ENCODE measurements at regions not wholly inside any gene's neighbourhood (a gene's known extent, or its start where the extent isn't known, plus 50 kb on each side); places are given as distances from the start of the nearest gene placed in this dataset.

DNA sequence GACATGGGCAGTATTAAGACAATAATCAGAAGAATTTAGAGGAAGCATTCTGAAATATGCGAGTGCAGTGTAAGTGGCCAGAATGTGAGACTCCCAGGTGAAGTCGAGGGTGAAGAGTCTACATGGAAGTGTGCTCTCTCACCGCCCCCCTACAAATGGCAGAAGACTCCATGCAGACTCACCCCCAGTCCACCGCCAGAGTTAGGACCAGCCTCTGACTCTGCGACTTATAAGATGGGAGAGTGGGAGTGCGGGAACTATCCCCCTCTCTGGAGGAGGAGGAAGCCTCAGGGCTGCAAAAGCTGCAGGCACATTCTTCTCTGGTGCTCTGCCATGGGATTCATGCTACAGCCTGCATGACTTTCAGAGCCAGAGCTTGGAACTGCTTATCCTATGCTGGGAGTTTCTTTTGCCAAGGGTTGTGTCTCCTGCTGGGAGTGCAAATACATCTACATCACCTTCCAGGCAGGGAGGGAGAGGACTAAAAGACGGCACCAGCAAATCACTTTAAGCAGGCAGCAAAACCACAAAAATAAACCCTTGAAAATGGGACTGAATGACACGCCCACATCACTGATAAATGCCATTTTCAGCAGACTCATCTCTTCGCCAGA is 206.7 kb upstream of the SULF2 start:
- TF ChIP-seq, protein P1, sequence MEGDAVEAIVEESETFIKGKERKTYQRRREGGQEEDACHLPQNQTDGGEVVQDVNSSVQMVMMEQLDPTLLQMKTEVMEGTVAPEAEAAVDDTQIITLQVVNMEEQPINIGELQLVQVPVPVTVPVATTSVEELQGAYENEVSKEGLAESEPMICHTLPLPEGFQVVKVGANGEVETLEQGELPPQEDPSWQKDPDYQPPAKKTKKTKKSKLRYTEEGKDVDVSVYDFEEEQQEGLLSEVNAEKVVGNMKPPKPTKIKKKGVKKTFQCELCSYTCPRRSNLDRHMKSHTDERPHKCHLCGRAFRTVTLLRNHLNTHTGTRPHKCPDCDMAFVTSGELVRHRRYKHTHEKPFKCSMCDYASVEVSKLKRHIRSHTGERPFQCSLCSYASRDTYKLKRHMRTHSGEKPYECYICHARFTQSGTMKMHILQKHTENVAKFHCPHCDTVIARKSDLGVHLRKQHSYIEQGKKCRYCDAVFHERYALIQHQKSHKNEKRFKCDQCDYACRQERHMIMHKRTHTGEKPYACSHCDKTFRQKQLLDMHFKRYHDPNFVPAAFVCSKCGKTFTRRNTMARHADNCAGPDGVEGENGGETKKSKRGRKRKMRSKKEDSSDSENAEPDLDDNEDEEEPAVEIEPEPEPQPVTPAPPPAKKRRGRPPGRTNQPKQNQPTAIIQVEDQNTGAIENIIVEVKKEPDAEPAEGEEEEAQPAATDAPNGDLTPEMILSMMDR (IDR thresholded peaks at IDR 0.05): no peak
- TF ChIP-seq POLR2A (IDR thresholded peaks at IDR 0.05): no peak

Measured in right lobe of liver (tissue), 4 donors.